ENCODE measurements at regions not wholly inside any gene's neighbourhood (a gene's known extent, or its start where the extent isn't known, plus 50 kb on each side); places are given as distances from the start of the nearest gene placed in this dataset.

- TF ChIP-seq CTCF (IDR thresholded peaks at IDR 0.05; ENCODE audit: insufficient read depth, low read length) (no peak), REST (IDR thresholded peaks at IDR 0.05; ENCODE audit: insufficient replicate concordance, low read depth) (no peak)
Measured at GRCh38 chr4:154999950-155000578, 208.4 kb upstream of the NPY2R start.
